NCI-H2081 treated with DMSO at 0.1 percent for 48 hours (cell line): ENCODE measurements at regions not wholly inside any gene's neighbourhood (a gene's known extent, or its start where the extent isn't known, plus 50 kb on each side); places are given as distances from the start of the nearest gene placed in this dataset.
"Not testable (repeated sequence)": the region's sequence is repeated elsewhere in the genome, so short reads cannot be mapped to it uniquely, and the experiment has no call there.

ENCODE experiments used
- DNase-seq: peaks from one replicate; lab custom pipeline; 2025; lab: John Stamatoyannopoulos, UW

GRCh38 chr14:71240171-71240570, 332.9 kb downstream of the PCNX1 start:
- DNase-seq: no peak

GRCh38 chr14:71240866-71241520, 333.7 kb downstream of the PCNX1 start:
- DNase-seq: no peak

- DNase-seq: no peak
These were observed 335.0 kb downstream of the PCNX1 start for GRCh38 chr14:71242237-71242748.

- no peak for DNase-seq
These were observed 336.4 kb downstream of the PCNX1 start for GRCh38 chr14:71243697-71244096.

DNA sequence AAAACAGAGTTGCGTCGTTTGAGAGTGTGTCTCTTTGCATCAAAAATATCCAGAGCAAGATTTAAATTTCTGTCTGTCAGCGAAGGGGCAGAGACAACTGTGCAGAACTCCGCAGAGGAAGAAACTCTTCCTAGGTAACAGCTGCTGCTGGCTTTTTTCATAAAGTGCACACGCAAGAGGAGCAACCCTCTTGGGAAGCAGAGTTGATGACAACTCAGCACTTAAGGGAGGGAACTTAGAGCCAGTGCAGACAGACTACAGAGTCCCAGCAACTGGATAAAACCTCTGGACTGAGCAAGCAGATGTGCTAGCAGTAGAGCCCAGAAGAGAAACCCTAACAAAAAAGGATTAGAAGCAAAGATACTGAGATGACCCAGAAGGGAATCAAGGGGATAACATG, 337.1 kb downstream of the PCNX1 start:
- no peak for DNase-seq

GRCh38 chr14:71245659-71246361, 338.6 kb downstream of the PCNX1 start:
- DNase-seq: no peak

DNA sequence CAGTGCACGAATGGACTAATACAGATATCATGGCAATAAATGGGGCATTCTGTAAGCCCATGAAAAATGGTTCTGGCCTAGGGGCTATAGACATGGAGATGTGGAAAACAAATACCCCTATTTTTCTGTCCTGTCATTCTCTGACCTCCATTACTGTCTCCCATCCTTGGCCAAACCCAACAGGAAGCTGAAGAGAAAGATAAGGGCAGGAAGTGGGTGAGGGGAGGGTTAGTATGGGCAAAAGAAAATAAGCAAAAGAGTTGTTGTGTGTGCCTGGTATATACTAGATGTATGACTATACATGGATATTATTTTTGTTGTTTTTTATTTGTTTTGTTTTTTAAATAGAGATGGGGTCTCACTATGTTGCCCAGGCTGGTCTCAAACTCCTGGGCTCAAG, 339.3 kb downstream of the PCNX1 start:
- DNase-seq: no peak

GRCh38 chr14:71247106-71247505, 339.8 kb downstream of the PCNX1 start:
- no peak for DNase-seq

- no peak for DNase-seq
These were observed 340.9 kb downstream of the PCNX1 start for GRCh38 chr14:71248194-71248593.

DNA sequence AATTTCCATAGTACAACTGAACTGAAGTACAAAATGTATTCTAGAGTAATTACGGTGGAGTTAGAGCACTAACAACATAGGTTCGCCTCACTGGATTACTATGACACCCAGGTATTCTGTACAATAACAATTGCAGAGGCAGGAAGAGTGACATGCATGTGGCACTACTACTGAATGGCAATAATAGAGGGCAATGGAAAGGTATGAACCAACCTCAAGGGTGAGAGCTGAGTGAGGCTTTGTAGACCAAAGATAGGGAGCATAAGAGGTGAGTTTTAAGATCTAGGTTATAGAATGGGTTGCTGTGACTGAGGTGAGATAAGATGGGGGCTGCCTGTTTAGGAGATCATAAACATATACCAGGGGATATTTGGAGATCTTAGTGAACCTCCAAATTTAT, 343.1 kb downstream of the PCNX1 start:
- DNase-seq: no peak

DNA sequence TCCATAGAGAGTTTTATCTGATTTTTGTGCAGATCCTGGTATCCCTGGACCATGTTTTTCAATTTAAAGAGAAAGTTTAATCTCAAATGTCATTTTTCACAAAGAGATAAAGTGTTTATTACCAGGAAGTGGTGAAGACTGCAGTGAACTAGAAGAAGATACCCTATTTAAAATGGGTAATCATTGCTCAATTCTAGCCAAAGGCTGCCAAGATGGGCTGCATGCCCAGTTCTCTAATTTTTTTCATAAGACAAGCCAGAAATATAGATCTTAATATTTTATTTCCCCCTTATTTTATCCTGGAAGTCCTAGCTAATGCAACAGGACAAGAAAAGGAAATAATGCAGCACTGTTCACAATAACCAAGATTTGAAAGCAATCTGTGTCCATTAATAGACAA, 343.5 kb downstream of the PCNX1 start:
- no peak for DNase-seq

GRCh38 chr14:71254091-71254719, 346.9 kb downstream of the PCNX1 start:
- not testable (repeated sequence) for DNase-seq

DNA sequence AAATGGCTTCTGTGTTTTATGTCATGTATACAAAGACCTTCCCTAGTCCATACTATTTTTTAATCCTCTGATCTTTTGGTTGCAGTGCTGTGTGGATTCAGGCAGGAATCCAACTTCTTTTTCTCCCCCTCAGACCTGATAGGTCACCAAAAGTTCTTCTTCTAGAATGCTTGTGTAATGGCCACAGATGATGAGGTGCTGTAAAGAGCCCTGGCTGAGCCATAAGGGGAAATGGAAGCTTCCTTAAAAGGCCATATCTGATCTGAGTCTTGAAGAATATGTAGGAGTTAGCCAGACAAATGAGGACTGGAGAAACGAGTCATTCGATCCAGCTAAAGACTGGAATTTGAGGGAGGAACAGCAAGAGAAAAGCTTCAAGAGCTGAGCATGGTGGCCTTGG, 353.9 kb downstream of the PCNX1 start:
- no peak for DNase-seq

DNA sequence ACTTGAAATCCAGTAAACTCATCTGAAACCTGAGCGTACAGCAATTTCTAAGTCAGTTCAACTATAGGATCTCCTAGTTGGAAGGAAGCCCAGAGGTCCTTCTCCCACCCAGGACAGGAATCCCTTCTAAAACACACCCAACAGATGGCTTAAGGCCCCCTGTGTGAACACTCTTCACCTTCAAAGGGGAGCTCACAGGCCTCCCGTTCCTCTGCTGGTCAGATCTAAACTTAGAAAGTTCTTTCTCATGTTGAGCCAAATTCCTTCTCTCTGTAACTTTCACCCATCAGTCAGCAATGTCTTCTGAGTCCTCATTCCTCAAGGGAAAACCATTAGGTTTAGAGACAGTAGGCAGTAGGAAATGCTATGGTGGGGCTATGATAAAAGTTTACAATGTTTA, 355.2 kb downstream of the PCNX1 start:
- no peak for DNase-seq

DNA sequence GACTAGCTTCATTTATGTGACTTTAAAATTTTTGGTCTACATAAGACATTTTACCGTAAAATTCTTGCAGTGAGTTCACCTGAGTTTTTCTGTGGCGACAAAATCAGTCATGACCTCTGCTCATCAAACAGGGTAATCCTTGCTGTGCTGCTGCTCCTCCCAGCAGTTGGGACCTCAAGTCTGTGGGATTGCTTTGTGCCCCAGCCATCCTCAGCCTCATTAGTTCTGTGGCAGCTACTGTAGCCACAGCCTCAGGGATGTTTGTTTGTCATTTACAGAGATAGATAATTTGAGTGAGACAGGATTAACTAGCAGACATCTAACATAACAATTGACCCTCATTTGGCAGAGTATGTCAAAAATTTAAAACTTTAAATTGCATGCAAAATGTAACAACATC, 357.0 kb downstream of the PCNX1 start:
- no peak for DNase-seq

DNA sequence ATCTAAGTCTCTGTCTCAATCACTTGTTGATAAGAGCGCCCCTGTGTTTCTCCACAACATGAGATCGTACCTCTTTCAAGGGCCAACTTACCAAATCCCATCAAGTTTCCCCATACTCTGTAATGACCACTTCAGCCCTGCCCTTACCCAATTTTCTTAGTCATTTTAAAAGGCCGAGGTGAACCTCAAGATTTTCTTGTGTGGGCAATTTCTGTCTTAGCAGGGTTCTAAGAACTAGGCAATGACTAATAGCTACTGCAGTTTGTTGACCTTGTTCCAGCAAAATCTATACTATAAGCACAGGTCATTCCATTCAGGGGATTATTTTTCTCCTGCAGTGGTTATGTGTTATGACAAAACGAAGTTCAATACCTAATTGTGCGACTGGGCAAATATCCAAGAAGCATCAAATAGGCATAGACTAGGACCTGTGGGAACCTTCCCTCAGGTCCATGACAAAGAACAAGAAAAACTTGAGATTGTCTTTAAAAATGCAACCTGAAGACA, 359.8 kb downstream of the PCNX1 start:
- no peak for DNase-seq

DNA sequence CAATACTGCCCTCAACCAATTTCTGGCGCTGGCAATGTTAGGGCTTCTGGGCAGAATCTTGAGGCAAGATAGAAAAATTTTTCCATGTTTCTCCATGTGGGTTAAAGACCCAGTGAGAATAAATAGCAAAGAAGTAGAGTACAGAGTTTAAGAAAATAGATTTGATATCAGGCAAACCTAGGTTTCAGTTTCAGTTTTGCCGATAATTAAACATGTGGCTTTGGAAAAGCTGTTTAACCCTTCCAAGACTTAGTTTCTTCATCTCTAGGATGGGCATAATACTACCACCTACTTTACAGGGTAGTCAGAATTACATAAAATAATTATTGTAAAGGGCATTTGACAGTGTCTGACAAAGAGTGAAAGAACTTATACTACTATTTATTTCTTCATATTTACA, 360.4 kb downstream of the PCNX1 start:
- no peak for DNase-seq

DNA sequence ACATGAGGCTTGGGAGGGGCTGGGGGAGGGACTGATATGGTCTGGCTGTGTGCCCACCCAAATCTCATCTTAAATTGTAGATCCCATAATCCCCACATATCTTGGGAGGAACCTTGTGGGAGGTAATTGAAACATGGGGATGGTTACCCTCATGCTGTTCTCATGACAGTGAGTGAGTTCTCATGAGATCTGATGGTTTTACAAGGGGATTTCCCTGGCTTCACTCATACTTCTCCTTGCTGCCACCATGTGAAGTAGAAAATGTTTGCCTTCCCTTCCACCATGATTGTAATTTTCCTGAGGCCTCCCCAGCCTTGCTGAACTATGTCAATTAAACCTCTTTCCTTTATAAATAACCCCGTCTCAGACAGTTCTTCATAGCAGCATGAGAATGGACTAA, 362.9 kb downstream of the PCNX1 start:
- DNase-seq: no peak

GRCh38 chr14:71271166-71271945, 364.1 kb downstream of the PCNX1 start:
- no peak for DNase-seq

- DNase-seq: no peak
These were observed 366.1 kb downstream of the PCNX1 start for GRCh38 chr14:71273366-71273765.

DNA sequence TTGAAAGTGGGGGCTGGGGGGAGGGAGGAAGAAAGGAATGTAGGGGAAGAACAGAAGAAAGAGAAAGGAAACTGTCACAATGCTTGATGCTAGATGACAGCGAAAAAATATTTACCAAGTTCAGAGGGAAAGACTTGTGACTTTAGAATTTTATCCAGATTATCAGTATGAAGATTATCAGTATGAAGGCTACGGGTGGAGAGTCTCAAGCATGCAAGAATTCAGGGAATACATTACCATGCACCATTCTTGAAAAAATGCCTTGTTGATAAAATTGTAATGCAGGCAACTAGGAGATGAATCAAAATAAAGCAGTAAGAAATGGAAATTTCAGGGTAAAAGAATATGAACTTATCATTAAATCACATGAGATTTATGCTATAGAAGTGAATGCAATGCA, 376.8 kb downstream of the PCNX1 start:
- no peak for DNase-seq

DNA sequence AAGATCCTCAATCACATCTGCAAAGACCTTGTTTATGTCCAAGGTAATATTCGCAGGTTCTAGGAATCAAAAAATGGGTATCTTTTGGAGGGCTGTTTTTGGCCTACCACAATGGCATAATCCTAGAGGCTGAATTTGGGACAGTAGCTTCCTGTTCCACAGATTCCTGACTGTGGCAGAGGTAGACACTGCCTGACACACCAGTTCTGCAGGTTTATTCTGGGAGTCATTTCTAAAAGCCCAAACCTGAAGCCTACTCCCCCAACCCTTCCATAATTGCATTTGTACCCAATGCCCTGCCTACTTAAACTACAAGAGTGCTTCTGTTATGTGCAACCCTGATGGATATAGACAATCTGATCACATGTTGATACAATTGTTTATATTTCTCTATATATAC, 378.9 kb downstream of the PCNX1 start:
- DNase-seq: no peak
